HL-60 (cell line): ENCODE measurements at regions not wholly inside any gene's neighbourhood (a gene's known extent, or its start where the extent isn't known, plus 50 kb on each side); places are given as distances from the start of the nearest gene placed in this dataset.

ENCODE experiments used
- DNase-seq, 2 experiments: peaks; one replicate each; pipeline ENCODE4 v3.0.0-alpha.2; 2010 to 2020; ENCODE audit warnings: low read depth in 1 of 2, low spot score in 1 of 2
- H3K27ac ChIP-seq: fragments of 250-450 bp; sonication (Bioruptor Pico); replicated peaks from 2 replicates; pipeline ENCODE4 v1.5.1; 2020; ENCODE audit warnings: mild to moderate bottlenecking, moderate library complexity
- H3K27me3 ChIP-seq: fragments of 250-450 bp; sonication (Bioruptor Pico); 2 replicates; pipeline ENCODE4 v1.5.1; 2021; ENCODE audit warnings: mild to moderate bottlenecking, moderate library complexity; ENCODE audit not compliant: insufficient read depth, poor library complexity, severe bottlenecking
- H3K4me3 ChIP-seq: replicated peaks from 2 replicates; pipeline ENCODE4 v1.5.1; 2011; ENCODE audit warnings: mild to moderate bottlenecking, control low read depth, low read length; ENCODE audit not compliant: insufficient read depth
- GABPA ChIP-seq: IDR thresholded peaks from 2 replicates; pipeline ENCODE4 v1.6.1; 2012; ENCODE audit warnings: low read depth
- POLR2AphosphoS5 ChIP-seq: IDR thresholded peaks from 2 replicates; pipeline ENCODE4 v1.6.1; 2012; ENCODE audit warnings: low read depth
- SPI1 ChIP-seq: IDR thresholded peaks from 2 replicates; pipeline ENCODE4 v1.6.1; 2012; ENCODE audit warnings: low read depth, mild to moderate bottlenecking, borderline replicate concordance
- TF ChIP-seq, protein P1 (sequence below): IDR thresholded peaks from one replicate; pipeline ENCODE4 v1.5.1; 2011; ENCODE audit warnings: low read length, control low read depth, inconsistent platforms; ENCODE audit not compliant: insufficient read depth
- TF ChIP-seq, protein P2 (sequence below): IDR thresholded peaks from 2 replicates; pipeline ENCODE4 v1.6.1; 2012; ENCODE audit warnings: low read depth; ENCODE audit not compliant: insufficient replicate concordance

DNA sequence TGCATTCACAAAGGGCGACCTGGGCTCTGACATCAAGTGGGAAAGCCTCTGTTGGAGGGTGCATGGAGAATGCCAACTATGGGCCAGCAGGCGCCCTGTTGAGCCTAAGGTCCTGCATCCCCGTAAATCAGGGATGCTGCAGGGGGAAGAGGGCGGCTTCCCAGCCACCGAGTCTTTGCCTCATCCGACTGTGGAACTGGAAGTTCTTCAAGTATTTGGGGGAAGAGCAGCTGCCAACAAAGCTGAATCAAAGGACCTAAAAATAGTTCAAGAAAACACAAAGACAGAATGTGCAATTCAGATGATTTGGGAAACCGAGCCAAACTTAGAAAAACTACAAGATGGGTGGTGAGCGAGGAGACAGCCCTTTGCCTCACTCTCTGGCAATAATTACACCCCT lies 281.1 kb upstream of the MGAT5 start:
- H3K27ac ChIP-seq, result no peak overlapping the region
- DNase-seq, result no peak
- no peak overlapping the region for H3K4me3 ChIP-seq
- TF ChIP-seq, protein P1, sequence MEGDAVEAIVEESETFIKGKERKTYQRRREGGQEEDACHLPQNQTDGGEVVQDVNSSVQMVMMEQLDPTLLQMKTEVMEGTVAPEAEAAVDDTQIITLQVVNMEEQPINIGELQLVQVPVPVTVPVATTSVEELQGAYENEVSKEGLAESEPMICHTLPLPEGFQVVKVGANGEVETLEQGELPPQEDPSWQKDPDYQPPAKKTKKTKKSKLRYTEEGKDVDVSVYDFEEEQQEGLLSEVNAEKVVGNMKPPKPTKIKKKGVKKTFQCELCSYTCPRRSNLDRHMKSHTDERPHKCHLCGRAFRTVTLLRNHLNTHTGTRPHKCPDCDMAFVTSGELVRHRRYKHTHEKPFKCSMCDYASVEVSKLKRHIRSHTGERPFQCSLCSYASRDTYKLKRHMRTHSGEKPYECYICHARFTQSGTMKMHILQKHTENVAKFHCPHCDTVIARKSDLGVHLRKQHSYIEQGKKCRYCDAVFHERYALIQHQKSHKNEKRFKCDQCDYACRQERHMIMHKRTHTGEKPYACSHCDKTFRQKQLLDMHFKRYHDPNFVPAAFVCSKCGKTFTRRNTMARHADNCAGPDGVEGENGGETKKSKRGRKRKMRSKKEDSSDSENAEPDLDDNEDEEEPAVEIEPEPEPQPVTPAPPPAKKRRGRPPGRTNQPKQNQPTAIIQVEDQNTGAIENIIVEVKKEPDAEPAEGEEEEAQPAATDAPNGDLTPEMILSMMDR, result no peak
- TF ChIP-seq, protein P2, sequence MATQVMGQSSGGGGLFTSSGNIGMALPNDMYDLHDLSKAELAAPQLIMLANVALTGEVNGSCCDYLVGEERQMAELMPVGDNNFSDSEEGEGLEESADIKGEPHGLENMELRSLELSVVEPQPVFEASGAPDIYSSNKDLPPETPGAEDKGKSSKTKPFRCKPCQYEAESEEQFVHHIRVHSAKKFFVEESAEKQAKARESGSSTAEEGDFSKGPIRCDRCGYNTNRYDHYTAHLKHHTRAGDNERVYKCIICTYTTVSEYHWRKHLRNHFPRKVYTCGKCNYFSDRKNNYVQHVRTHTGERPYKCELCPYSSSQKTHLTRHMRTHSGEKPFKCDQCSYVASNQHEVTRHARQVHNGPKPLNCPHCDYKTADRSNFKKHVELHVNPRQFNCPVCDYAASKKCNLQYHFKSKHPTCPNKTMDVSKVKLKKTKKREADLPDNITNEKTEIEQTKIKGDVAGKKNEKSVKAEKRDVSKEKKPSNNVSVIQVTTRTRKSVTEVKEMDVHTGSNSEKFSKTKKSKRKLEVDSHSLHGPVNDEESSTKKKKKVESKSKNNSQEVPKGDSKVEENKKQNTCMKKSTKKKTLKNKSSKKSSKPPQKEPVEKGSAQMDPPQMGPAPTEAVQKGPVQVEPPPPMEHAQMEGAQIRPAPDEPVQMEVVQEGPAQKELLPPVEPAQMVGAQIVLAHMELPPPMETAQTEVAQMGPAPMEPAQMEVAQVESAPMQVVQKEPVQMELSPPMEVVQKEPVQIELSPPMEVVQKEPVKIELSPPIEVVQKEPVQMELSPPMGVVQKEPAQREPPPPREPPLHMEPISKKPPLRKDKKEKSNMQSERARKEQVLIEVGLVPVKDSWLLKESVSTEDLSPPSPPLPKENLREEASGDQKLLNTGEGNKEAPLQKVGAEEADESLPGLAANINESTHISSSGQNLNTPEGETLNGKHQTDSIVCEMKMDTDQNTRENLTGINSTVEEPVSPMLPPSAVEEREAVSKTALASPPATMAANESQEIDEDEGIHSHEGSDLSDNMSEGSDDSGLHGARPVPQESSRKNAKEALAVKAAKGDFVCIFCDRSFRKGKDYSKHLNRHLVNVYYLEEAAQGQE, result no peak
- TF ChIP-seq GABPA (no peak), SPI1 (no peak), POLR2AphosphoS5 (no peak)
- H3K27me3 ChIP-seq, result no peaks in the 10 kb centered on the region

GRCh38 chr2:133974353-133974752 lies 279.5 kb upstream of the MGAT5 start:
- no peak overlapping the region for H3K27ac ChIP-seq
- no peak overlapping the region for H3K4me3 ChIP-seq
- DNase-seq, result no peak
- no peaks in the 10 kb centered on the region for H3K27me3 ChIP-seq
- TF ChIP-seq, protein P1, result no peak
- no peak for TF ChIP-seq SPI1
- no peak for TF ChIP-seq POLR2AphosphoS5
- TF ChIP-seq GABPA, result no peak
- TF ChIP-seq, protein P2, result no peak

DNA sequence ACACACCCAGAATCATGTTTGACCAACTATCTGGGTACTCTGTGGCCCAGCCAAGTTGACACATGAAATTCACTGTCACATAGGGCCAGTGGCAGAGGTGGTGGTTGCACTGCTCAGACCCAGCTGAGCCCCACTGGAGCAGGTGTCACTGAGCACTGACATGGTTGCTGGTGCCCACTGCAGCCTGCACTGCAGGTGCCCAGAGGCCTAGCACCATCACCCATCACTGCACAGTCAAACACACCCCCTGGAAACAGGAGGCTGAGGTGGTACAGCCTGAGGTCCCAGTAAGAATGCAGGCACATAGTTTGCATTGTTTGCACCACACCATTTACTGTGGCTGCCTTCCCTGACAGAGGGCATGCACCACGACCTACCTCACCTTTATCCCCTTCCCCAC lies 278.7 kb upstream of the MGAT5 start:
- Histone ChIP-seq H3K27me3 (no peaks in the 10 kb centered on the region), H3K27ac (no peak overlapping the region), H3K4me3 (no peak overlapping the region)
- DNase-seq, result no peak
- TF ChIP-seq, protein P2, result no peak
- TF ChIP-seq GABPA (no peak), POLR2AphosphoS5 (no peak), SPI1 (no peak)
- TF ChIP-seq, protein P1, result no peak
